GM13976 (cell line): ENCODE measurements at regions not wholly inside any gene's neighbourhood (a gene's known extent, or its start where the extent isn't known, plus 50 kb on each side); places are given as distances from the start of the nearest gene placed in this dataset.
"Not testable (repeated sequence)": the region's sequence is repeated elsewhere in the genome, so short reads cannot be mapped to it uniquely, and the experiment has no call there.

Experiments used
- DNase-seq: peaks from one replicate; pipeline ENCODE4 v3.0.0; 2012; ENCODE audit warnings: low spot score
- CTCF ChIP-seq: IDR thresholded peaks from 2 replicates; pipeline ENCODE4 v1.5.1; 2012; ENCODE audit warnings: borderline replicate concordance, mild to moderate bottlenecking; ENCODE audit not compliant: insufficient read depth; ENCODE audit errors: extremely low read depth, missing control alignments, control extremely low read depth
- in situ Hi-C: fragments of 300-500 bp; cut with MboI; formaldehyde crosslinking; loops from one replicate; pipeline ENCODE4 v1.12.0; 2022; ENCODE audit warnings: low sequenced_read_pairs, mixed read lengths, inconsistent platforms; ENCODE audit not compliant: unreplicated experiment

- in situ Hi-C loops, result no loop called here
- TF ChIP-seq CTCF, result no peak
- no peak for DNase-seq
Observed at GRCh38 chr7:126083014-126083413, 1153.4 kb upstream of the POT1 start.

GRCh38 chr7:126079581-126079980 is 1150.0 kb upstream of the POT1 start:
- in situ Hi-C loops, result no loop called here
- TF ChIP-seq CTCF, result no peak
- DNase-seq, result peak; percentile 15

GRCh38 chr7:126079151-126079550 is 1149.5 kb upstream of the POT1 start:
- in situ Hi-C loops, result no loop called here
- no peak for TF ChIP-seq CTCF
- DNase-seq, result no peak

GRCh38 chr7:126065766-126066165 is 1136.1 kb upstream of the POT1 start:
- DNase-seq, result no peak
- in situ Hi-C loops, result no loop called here
- TF ChIP-seq CTCF, result no peak

GRCh38 chr7:126057979-126058378 is 1128.4 kb upstream of the POT1 start:
- DNase-seq, result no peak
- TF ChIP-seq CTCF, result no peak
- in situ Hi-C loops, result no loop called here

DNA sequence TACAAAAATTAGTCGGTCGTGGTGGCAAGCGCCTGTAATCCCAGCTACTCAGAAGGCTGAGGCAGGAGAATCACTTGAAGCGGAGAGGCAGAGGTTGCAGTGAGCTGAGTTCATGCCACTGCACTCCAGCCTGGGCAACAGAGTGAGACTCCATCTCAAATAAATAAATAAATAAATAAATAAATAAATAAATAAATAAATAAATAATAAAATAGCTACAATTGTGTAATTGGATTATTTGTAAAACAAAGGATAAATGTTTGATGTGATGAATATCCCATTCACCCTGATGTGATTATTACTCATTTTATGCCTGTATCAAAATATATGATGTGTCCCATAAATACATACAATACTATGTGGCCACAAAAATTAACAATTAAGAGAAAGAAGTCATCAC is 1127.0 kb upstream of the POT1 start:
- DNase-seq, in situ Hi-C loops: not testable (repeated sequence)

DNA sequence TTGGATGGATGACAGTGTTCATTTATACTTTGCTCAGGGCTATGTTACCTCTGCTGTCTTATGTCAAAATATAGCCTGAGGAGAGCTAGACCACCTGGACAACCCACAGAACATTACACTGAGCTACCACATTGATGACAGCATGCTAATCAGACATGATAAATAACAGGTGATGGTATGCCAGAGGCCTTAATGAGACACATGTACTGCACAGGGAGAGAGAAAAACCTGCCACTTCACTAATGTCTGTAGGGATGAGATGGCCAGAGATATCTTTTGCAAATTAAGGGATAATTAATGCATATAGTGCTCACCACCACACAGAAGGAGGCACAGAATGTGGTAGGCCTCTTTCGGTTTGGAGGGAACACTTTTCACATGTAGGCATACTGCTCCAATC is 1122.6 kb upstream of the POT1 start:
- TF ChIP-seq CTCF, result no peak
- in situ Hi-C loops, result no loop called here
- DNase-seq, result no peak
